ENCODE measurements at regions not wholly inside any gene's neighbourhood (a gene's known extent, or its start where the extent isn't known, plus 50 kb on each side); places are given as distances from the start of the nearest gene placed in this dataset.

GRCh38 chr4:31929676-31930345 is 1209.6 kb downstream of the PCDH7 start:
- Histone ChIP-seq H3K9me3 (ENCODE audit: control insufficient read depth in 1 of 2, insufficient read depth in 1 of 2, low read depth in 1 of 2, low read length in 2 of 2) (no peaks in the 10 kb centered on the region), H2AFZ (ENCODE audit: low read depth, low read length, poor library complexity, severe bottlenecking) (peak overlapping the region; percentile 45), H4K20me1 (ENCODE audit: insufficient read depth) (no peaks in the 10 kb centered on the region), H3K9me2 (ENCODE audit: insufficient read depth) (no peaks in the 10 kb centered on the region), H3K27ac (ENCODE audit: low read depth, low read length) (no peak overlapping the region), H3K27me3 (ENCODE audit: insufficient read depth, low read length) (no peaks in the 10 kb centered on the region), H3K4me2 (ENCODE audit: low read length) (no peak overlapping the region), H3K9ac (ENCODE audit: low read length) (no peak overlapping the region), H3K79me2 (ENCODE audit: insufficient read depth, low read length) (no peaks in the 10 kb centered on the region), H3K4me1 (ENCODE audit: control insufficient read depth in 1 of 2, insufficient read depth in 2 of 2, low read length in 2 of 2) (no peaks in the 10 kb centered on the region), H3K36me3 (ENCODE audit: control insufficient read depth in 1 of 2, insufficient read depth in 2 of 2, low read length in 2 of 2) (no peaks in the 10 kb centered on the region), H3K4me3 (replicated peaks in 1 of 2; ENCODE audit: low read depth in 1 of 2, low read length in 2 of 2) (no peak overlapping the region)
- POLR2A ChIA-PET, result interaction anchor here (0.7 kb wide), 1 partner anchor 613 kb away, joined by 3 read pairs; no protein-coding TSS in a partner anchor
- intact Hi-C loops (cut with micrococcal nuclease), result no loop called here
- ATAC-seq (no peak), DNase-seq (ENCODE audit: low read depth, low spot score) (no peak)
- BruUV-seq (replicated peaks), result no TSS peak
- RAD21 ChIA-PET (ENCODE audit: low non-redundant PET in 1 of 2, low total read pairs in 2 of 2, uncharacterized antibody in 2 of 2, unreplicated experiment in 2 of 2), result no interaction called here
- CTCF ChIA-PET, result no interaction called here
- TF ChIP-seq CBX3 (IDR thresholded peaks at IDR 0.05; ENCODE audit: low read depth) (no peak), POLR2A (IDR thresholded peaks at IDR 0.05; ENCODE audit: borderline replicate concordance, extremely low read depth, insufficient read depth, insufficient read length) (no peak), ZNF274 (IDR thresholded peaks at IDR 0.05; ENCODE audit: low read depth, low read length) (no peak), ELF1 (IDR thresholded peaks at IDR 0.05; ENCODE audit: borderline replicate concordance, low read depth) (no peak), POLR2AphosphoS5 (IDR thresholded peaks at IDR 0.05; ENCODE audit: low read depth, low read length) (no peak), YY1 (IDR thresholded peaks at IDR 0.05; ENCODE audit: extremely low read depth, insufficient replicate concordance, low read depth, low read length) (no peak), FOSL1 (IDR thresholded peaks at IDR 0.05; ENCODE audit: low read depth) (no peak), CTCF (IDR thresholded peaks at IDR 0.05 in 2 of 3, conservative IDR thresholded peaks at IDR 0.05 in 1 of 3; ENCODE audit: borderline replicate concordance in 1 of 3, insufficient read depth in 1 of 3, low read depth in 2 of 3, low read length in 2 of 3) (no peak), SIN3A (IDR thresholded peaks at IDR 0.05; ENCODE audit: low read depth) (no peak), ZFX (IDR thresholded peaks at IDR 0.05) (no peak), EZH2phosphoT487 (IDR thresholded peaks at IDR 0.05; ENCODE audit: borderline replicate concordance) (no peak)

Data from HCT116 (cell line).